B cell (primary cell): ENCODE measurements at regions not wholly inside any gene's neighbourhood (a gene's known extent, or its start where the extent isn't known, plus 50 kb on each side); places are given as distances from the start of the nearest gene placed in this dataset.

Source experiments
- ATAC-seq: fragments of 200-7000 bp; cut with Tn5 transposase; one replicate; pipeline ENCODE4 v1.10.0; 2021; ENCODE audit warnings: low read depth, mild to moderate bottlenecking, moderate number of reproducible peaks, moderate library complexity
- CTCF ChIA-PET: fragments of 350-600 bp; sonication (Branson Sonifier 250); formaldehyde crosslinking; loops from one replicate; lab custom pipeline; 2021; ENCODE audit warnings: antibody characterized with exemption, inconsistent platforms; lab: Charles Lee
- POLR2A ChIA-PET: fragments of 350-600 bp; sonication (Branson Sonifier 250); formaldehyde crosslinking; loops from one replicate; lab custom pipeline; 2021; ENCODE audit warnings: antibody characterized with exemption; lab: Charles Lee
- DNase-seq: peaks from one replicate; pipeline ENCODE4 v3.0.0; 2013
- H2AFZ ChIP-seq: 2 replicates; pipeline ENCODE4 v1.6.1; 2012; ENCODE audit warnings: mild to moderate bottlenecking, low read depth, low read length; ENCODE audit not compliant: insufficient read depth, poor library complexity, severe bottlenecking
- H3K27ac ChIP-seq, 2 donors: 1 replicate in 1 of 2; 2 replicates in 1 of 2; pipeline ENCODE4 v1.5.1; 2012 to 2013; ENCODE audit warnings: low read length in 2 of 2, mild to moderate bottlenecking in 2 of 2, moderate library complexity in 1 of 2
- H3K27me3 ChIP-seq, 4 experiments: fragments of 200-600 bp in 1 of 4; sonication (generic) in 1 of 4; replicated peaks in 1 of 4; 1 replicate in 2 of 4; 2 replicates in 2 of 4; pipeline versions ENCODE4 v1.6.1 to v1.7.0; 2013 to 2016; ENCODE audit warnings: low read length in 3 of 4, mild to moderate bottlenecking in 2 of 4, mixed read lengths in 1 of 4, moderate library complexity in 1 of 4; ENCODE audit not compliant: insufficient read depth in 4 of 4, control insufficient read depth in 3 of 4; ENCODE audit errors: control extremely low read depth in 1 of 4
- H3K36me3 ChIP-seq, 2 experiments: replicated peaks in 1 of 2; 1 replicate in 1 of 2; 2 replicates in 1 of 2; pipeline versions ENCODE4 v1.6.1 to v1.7.1; 2013; ENCODE audit warnings: low read length in 1 of 2; ENCODE audit not compliant: insufficient read depth in 2 of 2, control insufficient read depth in 1 of 2; ENCODE audit errors: control extremely low read depth in 1 of 2, extremely low read depth in 1 of 2
- H3K4me1 ChIP-seq, 2 donors: fragments of 200-600 bp in 1 of 2; sonication (generic) in 1 of 2; 1 replicate in 1 of 2; 2 replicates in 1 of 2; pipeline versions ENCODE4 v1.5.1 to v1.6.1; 2013 to 2017; ENCODE audit warnings: low read length in 2 of 2; ENCODE audit not compliant: control insufficient read depth in 2 of 2, insufficient read depth in 2 of 2
- H3K4me2 ChIP-seq: replicated peaks from 2 replicates; pipeline ENCODE3; 2012; ENCODE audit warnings: mild to moderate bottlenecking, low read depth, low read length; ENCODE audit not compliant: poor library complexity, severe bottlenecking
- H3K4me3 ChIP-seq, 5 experiments: fragments of 200-600 bp in 1 of 5; sonication (generic) in 1 of 5; 1 replicate in 3 of 5; 2 replicates in 2 of 5; pipeline versions ENCODE4 v1.5.1 to v1.7.0; 2011 to 2016; ENCODE audit warnings: low read length in 4 of 5, mild to moderate bottlenecking in 4 of 5, low read depth in 2 of 5, control low read depth in 1 of 5, moderate library complexity in 1 of 5; ENCODE audit not compliant: insufficient read depth in 1 of 5; ENCODE audit errors: control extremely low read depth in 1 of 5, extremely low read depth in 1 of 5
- H3K79me2 ChIP-seq: fragments of 200-600 bp; sonication (generic); one replicate; pipeline ENCODE4 v1.6.0; 2016; ENCODE audit warnings: low read length; ENCODE audit not compliant: control insufficient read depth, insufficient read depth
- H3K9ac ChIP-seq: fragments of 200-600 bp; sonication (generic); 2 replicates; pipeline ENCODE4 v1.6.1; 2017; ENCODE audit warnings: mild to moderate bottlenecking, low read length, moderate library complexity
- H3K9me3 ChIP-seq, 3 donors: one replicate each; pipeline versions ENCODE4 v1.6.1 to v1.7.1; 2013; ENCODE audit warnings: low read length in 2 of 3; ENCODE audit not compliant: control insufficient read depth in 2 of 3, insufficient read depth in 1 of 3; ENCODE audit errors: control extremely low read depth in 1 of 3
- H4K20me1 ChIP-seq: 2 replicates; pipeline ENCODE4 v1.6.0; 2012; ENCODE audit warnings: mild to moderate bottlenecking, low read length; ENCODE audit not compliant: insufficient read depth, control insufficient read depth, poor library complexity, severe bottlenecking
- H3K27ac Mint-ChIP-seq: one replicate; pipeline ENCODE4 v1.8.0; 2021; ENCODE audit warnings: mixed read lengths
- H3K27me3 Mint-ChIP-seq: one replicate; pipeline ENCODE4 v1.8.0; 2021; ENCODE audit warnings: mixed read lengths
- H3K4me1 Mint-ChIP-seq: one replicate; pipeline ENCODE4 v1.8.0; 2021; ENCODE audit warnings: mixed read lengths
- H3K4me3 Mint-ChIP-seq: one replicate; pipeline ENCODE4 v1.8.0; 2021; ENCODE audit warnings: mixed read lengths
- H3K9me3 Mint-ChIP-seq: one replicate; pipeline ENCODE4 v1.8.0; 2022; ENCODE audit warnings: mixed read lengths; ENCODE audit not compliant: insufficient read depth
- EZH2 ChIP-seq: IDR thresholded peaks from 2 replicates; pipeline ENCODE4 v1.6.1; 2012; ENCODE audit warnings: borderline replicate concordance, low read depth, mild to moderate bottlenecking, moderate library complexity, low read length; ENCODE audit not compliant: insufficient read depth, poor library complexity, severe bottlenecking
- WGBS: methylation state at CpG from one replicate; pipeline ENCODE4 v1.1.5; 2013; ENCODE audit warnings: missing lambda C conversion rate; ENCODE audit not compliant: insufficient coverage; 5-methylcytosine and 5-hydroxymethylcytosine counted together
- intact Hi-C: fragments of 100-400 bp; cut with micrococcal nuclease; formaldehyde crosslinking; loops from one replicate; pipeline ENCODE4 v1.10.0; 2022
- TF ChIP-seq, protein P1 (sequence below): fragments of 200-600 bp; IDR thresholded peaks from one replicate; pipeline ENCODE4 v1.8.0; 2022; ENCODE audit warnings: antibody characterized with exemption, mild to moderate bottlenecking

DNA sequence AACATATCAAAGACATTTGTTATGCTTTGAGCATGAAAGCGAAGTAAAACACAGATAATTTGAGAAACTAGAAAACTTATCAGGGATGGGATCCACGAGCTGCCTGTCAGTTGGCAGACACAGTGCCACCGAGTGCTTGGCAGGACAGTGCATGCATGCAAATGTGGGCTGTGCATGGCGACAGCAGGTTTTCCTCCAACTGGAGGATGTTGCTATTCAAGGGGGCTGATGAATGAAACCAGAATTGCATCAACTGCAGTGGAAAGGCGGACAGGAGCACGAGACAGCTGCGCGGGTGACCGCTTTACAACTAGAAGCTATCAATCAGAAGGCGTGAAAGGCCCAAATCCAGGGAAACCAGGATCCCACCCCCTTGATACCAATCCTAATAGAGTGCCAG lies 244.3 kb downstream of the NR2F2 start:
- ATAC-seq (no peak), DNase-seq (no peak)
- ChIA-PET POLR2A (no interaction called here), CTCF (no interaction called here)
- Histone ChIP-seq H3K9ac (no peak overlapping the region), H3K36me3 (no peaks in the 10 kb centered on the region), H3K27ac (no peak overlapping the region), H2AFZ (no peak overlapping the region), H3K4me2 (no peak overlapping the region), H3K4me3 (no peak overlapping the region), H3K27me3 (no peaks in the 10 kb centered on the region), H3K9me3 (peaks cover 0 to 4% (median 0%) of the 10 kb centered on the region in 3 donors), H3K79me2 (no peaks in the 10 kb centered on the region), H4K20me1 (no peaks in the 10 kb centered on the region), H3K4me1 (no peaks in the 10 kb centered on the region)
- WGBS: 95% methylated on average over 9 of the region's 10 CpGs
- TF ChIP-seq, protein P1, sequence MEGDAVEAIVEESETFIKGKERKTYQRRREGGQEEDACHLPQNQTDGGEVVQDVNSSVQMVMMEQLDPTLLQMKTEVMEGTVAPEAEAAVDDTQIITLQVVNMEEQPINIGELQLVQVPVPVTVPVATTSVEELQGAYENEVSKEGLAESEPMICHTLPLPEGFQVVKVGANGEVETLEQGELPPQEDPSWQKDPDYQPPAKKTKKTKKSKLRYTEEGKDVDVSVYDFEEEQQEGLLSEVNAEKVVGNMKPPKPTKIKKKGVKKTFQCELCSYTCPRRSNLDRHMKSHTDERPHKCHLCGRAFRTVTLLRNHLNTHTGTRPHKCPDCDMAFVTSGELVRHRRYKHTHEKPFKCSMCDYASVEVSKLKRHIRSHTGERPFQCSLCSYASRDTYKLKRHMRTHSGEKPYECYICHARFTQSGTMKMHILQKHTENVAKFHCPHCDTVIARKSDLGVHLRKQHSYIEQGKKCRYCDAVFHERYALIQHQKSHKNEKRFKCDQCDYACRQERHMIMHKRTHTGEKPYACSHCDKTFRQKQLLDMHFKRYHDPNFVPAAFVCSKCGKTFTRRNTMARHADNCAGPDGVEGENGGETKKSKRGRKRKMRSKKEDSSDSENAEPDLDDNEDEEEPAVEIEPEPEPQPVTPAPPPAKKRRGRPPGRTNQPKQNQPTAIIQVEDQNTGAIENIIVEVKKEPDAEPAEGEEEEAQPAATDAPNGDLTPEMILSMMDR: no peak
- no peak for TF ChIP-seq EZH2
- Mint-ChIP-seq H3K27ac (no peak overlapping the region), H3K27me3 (no peaks in the 10 kb centered on the region), H3K4me1 (no peaks in the 10 kb centered on the region), H3K4me3 (no peak overlapping the region), H3K9me3 (no peaks in the 10 kb centered on the region)
- intact Hi-C loops: no loop called here

DNA sequence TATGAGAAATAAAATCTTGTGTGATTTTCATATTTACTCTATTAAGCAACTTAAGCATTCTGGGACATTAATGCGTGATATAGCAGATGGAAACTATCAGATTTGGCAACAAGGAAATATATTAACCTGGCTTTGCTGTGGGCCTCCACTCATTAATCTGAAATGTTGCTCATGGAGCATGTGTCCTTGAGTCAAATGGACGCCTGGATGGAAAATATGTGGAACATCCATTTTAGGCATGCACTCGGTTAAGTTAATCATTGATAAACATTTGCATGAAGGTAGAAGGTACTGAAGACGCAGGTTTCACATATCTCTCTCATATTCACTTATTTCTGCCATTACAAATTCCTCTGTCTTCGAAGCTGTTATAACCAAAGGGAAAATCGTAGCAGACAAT lies 246.1 kb downstream of the NR2F2 start:
- ChIA-PET CTCF (no interaction called here), POLR2A (no interaction called here)
- no peak overlapping the region for H3K4me3 Mint-ChIP-seq

More for the DNA sequence above, 246.1 kb downstream of the NR2F2 start:
- H3K27ac Mint-ChIP-seq: no peak overlapping the region
- no peaks in the 10 kb centered on the region for H3K4me1 Mint-ChIP-seq
- intact Hi-C loops: no loop called here
- peaks cover 2% of the 10 kb centered on the region for H3K9me3 Mint-ChIP-seq
- H3K27me3 ChIP-seq: no peaks in the 10 kb centered on the region
- no CpG with 5 or more reads among the region's 6 CpGs for WGBS
- no peak for ATAC-seq
- no peaks in the 10 kb centered on the region for H3K79me2 ChIP-seq
- no peaks in the 10 kb centered on the region for H3K27me3 Mint-ChIP-seq
- no peak overlapping the region for H3K4me2 ChIP-seq
- H3K27ac ChIP-seq: no peak overlapping the region
- no peaks in the 10 kb centered on the region for H3K4me1 ChIP-seq
- peaks cover 0 to 4% (median 0%) of the 10 kb centered on the region in 3 donors for H3K9me3 ChIP-seq
- no peaks in the 10 kb centered on the region for H3K36me3 ChIP-seq
- no peak for TF ChIP-seq EZH2
- TF ChIP-seq, protein P1: no peak
- no peaks in the 10 kb centered on the region for H4K20me1 ChIP-seq
- no peak overlapping the region for H2AFZ ChIP-seq
- H3K4me3 ChIP-seq: no peak overlapping the region
- DNase-seq: no peak
- no peak overlapping the region for H3K9ac ChIP-seq
